NCI-H2029 treated with DMSO at 0.1 percent for 48 hours (cell line): ENCODE measurements at regions not wholly inside any gene's neighbourhood (a gene's known extent, or its start where the extent isn't known, plus 50 kb on each side); places are given as distances from the start of the nearest gene placed in this dataset.

Experiments
- DNase-seq: peaks from one replicate; lab custom pipeline; 2025; lab: John Stamatoyannopoulos, UW

- no peak for DNase-seq
These were observed 190.3 kb downstream of the ARL4C start for GRCh38 chr2:234306426-234307173.

GRCh38 chr2:234305846-234306245 is 191.0 kb downstream of the ARL4C start:
- DNase-seq, result no peak

DNA sequence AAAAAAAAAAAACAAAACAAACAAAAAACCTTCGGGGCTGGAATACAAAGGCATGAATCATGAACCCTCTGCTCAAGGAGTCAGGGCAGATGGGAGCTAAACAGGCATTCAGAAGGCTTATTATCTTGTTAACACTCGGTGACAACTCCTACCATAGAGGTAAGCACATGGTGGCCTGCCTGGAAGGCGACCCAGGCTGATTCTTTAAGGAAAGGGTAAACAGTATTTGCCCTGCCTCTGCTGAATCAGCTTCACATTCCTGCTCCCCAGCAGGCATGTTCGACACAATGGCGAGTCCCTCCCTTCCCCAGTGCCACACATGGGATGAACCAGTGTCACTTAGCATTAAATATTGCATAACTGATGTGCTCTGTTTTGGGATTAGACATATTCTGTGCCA is 191.9 kb downstream of the ARL4C start:
- no peak for DNase-seq

DNA sequence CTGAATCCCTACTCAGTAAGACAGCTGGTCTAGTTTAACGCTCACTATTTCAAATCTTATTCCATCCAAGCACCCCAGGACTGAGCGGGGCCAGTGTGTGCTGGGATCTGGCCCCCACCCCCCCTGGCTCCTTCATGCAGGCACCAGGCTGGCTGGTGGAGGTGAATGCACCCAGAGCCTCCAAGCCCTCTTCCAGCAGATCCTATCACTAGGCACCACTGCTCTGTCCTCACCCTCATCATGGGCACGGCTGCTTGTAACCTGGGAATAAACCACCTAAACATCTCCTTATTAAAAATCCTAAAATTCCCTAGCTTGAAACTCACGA is 194.3 kb downstream of the ARL4C start:
- no peak for DNase-seq

DNA sequence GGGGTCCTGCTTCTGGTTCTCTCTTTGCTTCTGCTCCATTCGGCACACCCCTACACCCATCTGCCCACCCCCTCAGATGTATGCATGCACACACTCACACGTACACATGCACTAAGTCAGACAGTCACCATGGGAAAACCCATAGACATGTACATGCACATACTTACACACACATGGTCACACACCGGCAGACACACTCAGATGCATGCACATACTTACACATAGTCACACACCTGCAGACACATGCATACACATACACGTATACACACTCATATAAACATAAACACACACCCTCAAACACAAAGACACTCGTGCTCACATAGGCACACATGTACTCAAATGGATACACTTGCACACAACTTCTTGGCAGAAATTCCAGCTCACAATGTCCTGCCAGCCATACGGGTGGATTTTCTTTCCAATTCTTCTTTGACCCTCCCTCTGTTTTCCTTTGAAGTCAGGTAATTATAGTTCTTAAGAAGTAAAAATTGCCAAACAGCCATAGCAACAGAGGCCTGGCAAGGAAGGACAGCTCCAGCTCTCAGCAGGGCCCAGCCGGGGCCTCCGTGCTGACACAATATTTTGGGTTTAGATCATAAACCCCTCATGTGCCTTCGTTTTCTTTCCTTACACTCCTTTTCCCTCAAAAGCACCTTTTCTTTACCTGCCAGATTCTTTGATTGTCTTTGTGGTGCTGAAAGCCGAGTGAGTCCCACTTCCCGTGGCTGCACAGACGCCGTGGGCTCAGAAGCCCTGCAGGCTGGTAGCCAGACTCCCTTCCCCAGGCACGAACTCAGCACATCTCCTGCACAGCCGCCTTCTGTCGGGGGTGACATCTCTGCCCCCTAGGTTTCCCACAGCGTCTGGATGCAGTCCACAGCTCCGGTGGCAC is 195.7 kb downstream of the ARL4C start:
- no peak for DNase-seq

GRCh38 chr2:234300391-234300925 is 196.4 kb downstream of the ARL4C start:
- no peak for DNase-seq

GRCh38 chr2:234298918-234299317 is 198.0 kb downstream of the ARL4C start:
- DNase-seq, result no peak

DNA sequence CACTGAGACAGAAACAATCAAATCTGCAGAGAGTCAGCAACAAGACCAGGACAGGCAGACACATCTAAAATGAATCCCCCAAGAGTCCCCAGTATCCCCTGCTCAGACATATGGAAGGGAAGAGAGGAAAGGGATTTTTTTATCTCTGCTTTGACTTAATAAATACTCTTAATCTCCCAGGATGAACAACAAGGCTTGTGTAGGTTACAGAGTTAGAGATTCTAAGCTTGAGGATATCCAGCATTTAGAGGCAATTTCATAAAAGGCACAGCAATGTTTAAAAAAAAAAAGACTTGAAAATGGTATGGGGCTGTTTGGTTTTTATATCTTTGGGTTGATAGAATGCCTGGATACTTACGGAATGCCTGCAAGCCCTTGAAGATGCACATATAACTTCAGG is 199.9 kb downstream of the ARL4C start:
- DNase-seq, result no peak

- DNase-seq, result no peak
These were observed 202.9 kb downstream of the ARL4C start for GRCh38 chr2:234293973-234294372.

DNA sequence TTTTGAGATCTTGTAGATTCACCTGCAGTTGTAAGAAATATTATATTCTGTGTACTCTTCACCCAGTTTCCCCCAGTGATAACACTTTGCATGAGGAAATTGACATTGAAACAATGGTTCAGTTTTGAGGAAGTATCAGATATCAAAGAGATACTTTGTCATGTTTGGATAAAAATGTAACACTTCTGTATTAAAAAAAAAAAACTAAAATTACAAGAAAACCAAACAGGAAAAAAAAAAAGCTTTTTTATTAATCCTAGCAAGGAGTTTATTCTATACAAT is 204.0 kb downstream of the ARL4C start:
- DNase-seq, result no peak

GRCh38 chr2:234292205-234292961 is 204.5 kb downstream of the ARL4C start:
- DNase-seq, result no peak

DNA sequence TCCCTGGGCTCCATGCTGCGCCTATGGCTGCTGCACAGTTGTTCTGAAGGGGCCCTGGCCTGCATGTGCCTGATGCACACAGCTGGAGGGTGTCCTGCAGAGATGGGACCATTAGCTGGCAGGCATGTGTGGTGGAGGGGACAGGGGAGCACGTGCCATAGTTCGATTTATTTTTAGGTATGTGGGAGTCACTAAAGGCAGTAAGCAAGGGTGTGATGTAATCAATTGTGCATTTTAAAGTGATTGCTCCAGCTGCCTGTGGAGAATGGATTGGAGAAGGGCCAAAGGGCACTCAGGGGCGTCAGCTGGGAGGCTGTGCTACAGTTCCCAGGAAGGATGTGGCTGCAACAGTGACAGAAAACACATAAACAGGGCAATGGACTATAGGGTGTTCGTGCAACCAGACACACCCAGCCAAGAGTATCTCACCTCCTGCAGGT is 205.1 kb downstream of the ARL4C start:
- DNase-seq, result peak; percentile 80

DNA sequence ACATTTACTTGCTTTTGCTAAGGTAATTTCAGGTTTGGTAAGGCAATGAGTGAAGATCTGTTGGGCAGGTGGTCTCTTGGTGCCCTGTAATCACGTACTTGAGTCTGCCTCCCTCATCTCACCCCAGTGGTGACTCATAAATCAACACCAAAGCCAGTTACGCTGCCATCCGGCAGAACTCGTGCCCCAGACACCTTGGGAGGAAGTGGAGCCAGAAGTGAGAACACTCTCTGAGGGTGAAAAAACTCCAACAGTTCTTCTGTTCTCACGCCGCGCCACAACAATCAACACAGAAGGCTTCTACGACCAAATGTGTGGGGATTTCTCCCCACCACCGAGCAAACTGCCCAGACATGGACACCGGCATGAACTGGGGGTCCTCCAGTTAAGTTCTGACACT is 206.2 kb downstream of the ARL4C start:
- DNase-seq, result no peak

DNA sequence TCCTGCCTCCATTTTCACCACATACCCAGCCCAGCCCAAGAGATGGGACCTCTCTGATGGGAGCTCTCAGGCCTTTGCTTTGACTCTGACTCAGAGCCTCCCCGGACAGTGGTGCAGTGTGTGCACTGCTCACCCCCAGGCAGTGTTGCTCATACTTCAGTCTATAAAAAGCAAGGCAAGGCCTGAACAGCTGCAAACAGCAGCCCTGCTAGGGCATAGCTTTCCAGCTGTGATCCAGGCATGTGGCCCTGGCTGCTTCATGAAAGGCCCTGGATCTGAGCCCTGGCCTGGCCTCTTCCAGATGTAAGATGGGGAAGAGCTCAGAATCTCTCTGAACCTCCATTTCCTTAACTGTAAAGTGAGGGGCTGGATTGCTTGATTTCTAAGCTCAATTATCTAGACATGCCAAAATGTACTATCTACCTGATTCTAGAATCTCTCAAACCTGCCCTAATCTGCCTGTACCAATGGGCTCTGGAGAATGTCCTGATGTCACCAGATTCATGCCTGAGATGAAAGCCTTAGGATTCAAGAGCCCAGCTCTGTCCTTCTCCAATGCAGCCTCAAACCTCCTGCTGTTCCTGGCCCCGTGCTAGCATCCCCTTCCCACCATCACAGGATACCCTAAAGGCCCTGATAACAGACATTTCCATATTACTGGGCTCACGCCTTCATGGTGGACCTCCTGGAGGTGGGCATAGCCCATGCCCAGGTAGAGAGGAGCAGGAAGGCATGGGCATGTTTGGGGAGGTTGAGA is 206.9 kb downstream of the ARL4C start:
- DNase-seq, result no peak

GRCh38 chr2:234288974-234289455 is 207.9 kb downstream of the ARL4C start:
- DNase-seq, result peak; percentile 36

DNA sequence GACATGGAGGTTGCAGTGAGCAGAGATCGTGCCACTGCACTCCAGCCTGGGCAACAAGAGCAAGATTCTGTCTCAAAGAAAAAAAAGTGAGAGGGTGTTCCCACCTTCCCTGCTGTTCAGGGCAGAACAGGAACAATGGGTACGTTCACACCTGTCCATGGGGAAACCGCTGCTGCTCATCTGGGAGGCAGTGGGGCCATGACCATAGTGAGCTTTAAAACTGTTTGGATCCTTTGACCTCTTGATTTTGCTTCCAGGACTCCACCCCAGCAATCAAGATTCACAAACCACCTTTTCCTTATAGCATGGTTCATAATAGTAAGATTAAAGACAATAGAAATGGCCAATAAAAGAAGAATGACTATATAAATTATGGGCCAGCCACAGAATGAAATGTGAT is 209.2 kb downstream of the ARL4C start:
- no peak for DNase-seq

DNA sequence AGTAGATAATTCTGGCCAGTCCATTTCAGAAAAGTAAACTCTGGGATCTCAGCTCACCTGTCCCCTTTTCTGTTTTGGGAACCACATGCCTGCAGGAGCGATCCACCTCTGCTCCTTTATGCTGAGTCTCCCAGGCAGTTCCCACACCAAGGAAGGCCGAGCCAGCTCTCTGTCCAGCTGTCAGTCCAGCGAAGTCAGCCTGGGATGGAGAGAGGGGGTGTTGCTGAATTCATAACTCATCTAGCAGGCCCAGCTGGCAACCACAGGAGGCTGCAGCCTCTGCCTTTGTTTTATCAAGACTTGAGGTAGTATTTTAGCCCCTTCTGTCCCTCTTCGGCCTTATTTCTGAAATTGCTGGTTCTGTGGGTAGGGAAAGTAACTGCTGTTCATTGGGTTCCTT is 209.9 kb downstream of the ARL4C start:
- DNase-seq, result no peak

- DNase-seq, result no peak
These were observed 210.7 kb downstream of the ARL4C start for GRCh38 chr2:234286118-234286598.

GRCh38 chr2:234285541-234285940 is 211.3 kb downstream of the ARL4C start:
- no peak for DNase-seq

DNA sequence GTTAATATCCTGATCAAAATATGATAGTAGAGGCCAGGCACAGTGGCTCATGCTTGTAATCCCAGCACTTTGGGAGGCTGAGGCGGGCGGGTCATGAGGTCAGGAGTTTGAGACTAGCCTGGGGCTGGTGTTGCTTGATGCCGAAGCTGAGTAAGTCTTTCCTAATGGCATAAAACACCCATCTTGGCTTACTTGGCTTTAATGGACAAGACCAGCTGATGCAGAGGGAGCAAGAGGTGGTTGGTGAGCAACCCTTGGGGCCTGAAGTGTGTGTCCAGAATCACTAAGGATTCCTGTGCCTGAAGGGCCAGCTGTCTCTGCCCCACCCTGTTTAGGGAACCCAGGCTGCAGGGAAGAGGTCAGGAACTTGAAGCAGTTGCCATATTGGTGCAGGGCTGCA is 217.2 kb downstream of the ARL4C start:
- no peak for DNase-seq

GRCh38 chr2:234278556-234279255 is 218.2 kb downstream of the ARL4C start:
- DNase-seq, result no peak
